ENCODE measurements at regions not wholly inside any gene's neighbourhood (a gene's known extent, or its start where the extent isn't known, plus 50 kb on each side); places are given as distances from the start of the nearest gene placed in this dataset.

- TF ChIP-seq Cebpa-rat (IDR thresholded peaks at IDR 0.05): no peak
- Histone ChIP-seq H3K4me1 (peaks cover 0 to 24% (median 22%) of the 10 kb centered on the region in 10 experiments; a peak in 15 of 20 replicates), H3K27me3 (no peaks in the 10 kb centered on the region), H3K9ac (no peak overlapping the region; a peak in 2 of 22 replicates), H3K9me3 (replicated peaks in 1 of 11) (peaks cover 9 to 20% (median 17%) of the 10 kb centered on the region in 11 experiments; a peak in 17 of 22 replicates), H3K27ac (peak overlapping the region in 4 of 11 experiments; percentile 25 to 66 (median 40); a peak in 7 of 22 replicates), H4K20me1 (0 out of 22 replicates have a peak, but pooled peaks cover 0 to 9% (median 0%) of the 10 kb centered on the region in 11 experiments), H3K4me2 (peak overlapping the region in 9 of 11 experiments; percentile 12 to 78 (median 63); a peak in 13 of 22 replicates), H3K36me3 (peaks cover 0 to 82% (median 64%) of the 10 kb centered on the region in 11 experiments; a peak in 20 of 22 replicates), H3K4me3 (no peak overlapping the region)
Measured at GRCh38 chr2:10183146-10183675, 60.7 kb downstream of the RRM2 start.

GRCh38 chr2:10184421-10184820 lies 61.9 kb downstream of the RRM2 start:
- no peak for TF ChIP-seq Cebpa-rat (IDR thresholded peaks at IDR 0.05)
- Histone ChIP-seq H3K4me2 (peak overlapping the region in 8 of 11 experiments; percentile 41 to 78 (median 63); a peak in 15 of 22 replicates), H3K4me1 (peaks cover 0 to 24% (median 22%) of the 10 kb centered on the region in 10 experiments; a peak in 15 of 20 replicates), H3K27ac (peak overlapping the region in 3 of 11 experiments; percentile 38 to 49 (median 41); a peak in 5 of 22 replicates), H3K9me3 (replicated peaks in 1 of 11) (peaks cover 9 to 27% (median 20%) of the 10 kb centered on the region in 11 experiments; a peak in 18 of 22 replicates), H3K36me3 (peaks cover 0 to 84% (median 64%) of the 10 kb centered on the region in 11 experiments; a peak in 20 of 22 replicates), H3K9ac (peak overlapping the region in 2 of 11 experiments; percentile 21 to 28; a peak in 2 of 22 replicates), H4K20me1 (0 out of 22 replicates have a peak, but pooled peaks cover 0 to 9% (median 0%) of the 10 kb centered on the region in 11 experiments), H3K27me3 (no peaks in the 10 kb centered on the region), H3K4me3 (no peak overlapping the region)

- H3K4me3 ChIP-seq: no peak overlapping the region
- peaks cover 9 to 32% (median 20%) of the 10 kb centered on the region in 11 experiments; a peak in 18 of 22 replicates for H3K9me3 ChIP-seq (replicated peaks in 1 of 11)
- H3K4me1 ChIP-seq: peaks cover 0 to 24% (median 22%) of the 10 kb centered on the region in 10 experiments; a peak in 15 of 20 replicates
- 0 out of 22 replicates have a peak, but pooled peaks cover 0 to 9% (median 0%) of the 10 kb centered on the region in 11 experiments for H4K20me1 ChIP-seq
- TF ChIP-seq Cebpa-rat (IDR thresholded peaks at IDR 0.05): no peak
- H3K4me2 ChIP-seq: peak overlapping the region in 4 of 11 experiments; percentile 63 to 78 (median 64); a peak in 8 of 22 replicates
- no peaks in the 10 kb centered on the region for H3K27me3 ChIP-seq
- peaks cover 0 to 83% (median 62%) of the 10 kb centered on the region in 11 experiments; a peak in 20 of 22 replicates for H3K36me3 ChIP-seq
- H3K9ac ChIP-seq: no peak overlapping the region; a peak in 1 of 22 replicates
- H3K27ac ChIP-seq: no peak overlapping the region
Measured at GRCh38 chr2:10185046-10185445, 62.5 kb downstream of the RRM2 start.

- no peak for TF ChIP-seq Cebpa-rat (IDR thresholded peaks at IDR 0.05)
- Histone ChIP-seq H3K27me3 (no peaks in the 10 kb centered on the region), H3K27ac (no peak overlapping the region), H4K20me1 (peaks cover 0 to 9% (median under 1%) of the 10 kb centered on the region in 11 experiments; a peak in 7 of 22 replicates), H3K36me3 (peaks cover 0 to 76% (median 55%) of the 10 kb centered on the region in 11 experiments; a peak in 20 of 22 replicates), H3K4me3 (no peak overlapping the region), H3K4me2 (no peak overlapping the region), H3K9me3 (replicated peaks in 1 of 11) (peaks cover 9 to 35% (median 17%) of the 10 kb centered on the region in 11 experiments; a peak in 18 of 22 replicates), H3K9ac (no peak overlapping the region), H3K4me1 (peaks cover 0 to 29% (median 25%) of the 10 kb centered on the region in 10 experiments; a peak in 18 of 20 replicates)
Measured at GRCh38 chr2:10185755-10186154, 63.2 kb downstream of the RRM2 start.

- Histone ChIP-seq H3K27ac (no peak overlapping the region; a peak in 1 of 22 replicates), H3K9me3 (replicated peaks in 1 of 11) (peaks cover 0 to 27% (median 5%) of the 10 kb centered on the region in 11 experiments; a peak in 10 of 22 replicates), H3K36me3 (peaks cover 0 to 63% (median 43%) of the 10 kb centered on the region in 11 experiments; a peak in 19 of 22 replicates), H4K20me1 (peaks cover 0 to 22% (median 12%) of the 10 kb centered on the region in 11 experiments; a peak in 15 of 22 replicates), H3K4me1 (peaks cover 12 to 41% (median 37%) of the 10 kb centered on the region in 10 experiments), H3K27me3 (peaks cover 0 to 3% (median 0%) of the 10 kb centered on the region in 11 experiments; a peak in 1 of 22 replicates), H3K4me3 (no peak overlapping the region), H3K9ac (no peak overlapping the region), H3K4me2 (no peak overlapping the region)
- TF ChIP-seq Cebpa-rat (IDR thresholded peaks at IDR 0.05): no peak
Measured at GRCh38 chr2:10186868-10187535, 64.5 kb downstream of the RRM2 start.

GRCh38 chr2:10187661-10188060 lies 65.1 kb downstream of the RRM2 start:
- Histone ChIP-seq H4K20me1 (peaks cover 0 to 28% (median 18%) of the 10 kb centered on the region in 11 experiments; a peak in 16 of 22 replicates), H3K4me1 (peaks cover 19 to 48% (median 43%) of the 10 kb centered on the region in 10 experiments), H3K36me3 (peaks cover 0 to 57% (median 39%) of the 10 kb centered on the region in 11 experiments; a peak in 18 of 22 replicates), H3K4me3 (no peak overlapping the region), H3K4me2 (no peak overlapping the region), H3K27ac (no peak overlapping the region), H3K27me3 (peaks cover 0 to 4% (median 0%) of the 10 kb centered on the region in 11 experiments; a peak in 1 of 22 replicates), H3K9me3 (replicated peaks in 1 of 11) (peaks cover 0 to 23% (median 4%) of the 10 kb centered on the region in 11 experiments; a peak in 7 of 22 replicates), H3K9ac (no peak overlapping the region)
- no peak for TF ChIP-seq Cebpa-rat (IDR thresholded peaks at IDR 0.05)

- Histone ChIP-seq H3K36me3 (peaks cover 0 to 52% (median 33%) of the 10 kb centered on the region in 11 experiments; a peak in 18 of 22 replicates), H3K9me3 (replicated peaks in 1 of 11) (peaks cover 0 to 17% (median 4%) of the 10 kb centered on the region in 11 experiments; a peak in 7 of 22 replicates), H3K4me2 (no peak overlapping the region), H3K27ac (no peak overlapping the region), H3K9ac (no peak overlapping the region), H3K4me3 (no peak overlapping the region), H3K27me3 (peaks cover 0 to 4% (median 0%) of the 10 kb centered on the region in 11 experiments; a peak in 1 of 22 replicates), H3K4me1 (peaks cover 24 to 50% (median 44%) of the 10 kb centered on the region in 10 experiments), H4K20me1 (peaks cover 0 to 34% (median 24%) of the 10 kb centered on the region in 11 experiments; a peak in 16 of 22 replicates)
- TF ChIP-seq Cebpa-rat (IDR thresholded peaks at IDR 0.05): no peak
Measured at GRCh38 chr2:10188211-10188610, 65.7 kb downstream of the RRM2 start.

- Histone ChIP-seq H3K4me3 (no peak overlapping the region), H3K4me2 (no peak overlapping the region), H3K9me3 (replicated peaks in 1 of 11) (peaks cover 0 to 16% (median 4%) of the 10 kb centered on the region in 11 experiments; a peak in 7 of 22 replicates), H3K27me3 (peaks cover 0 to 4% (median 0%) of the 10 kb centered on the region in 11 experiments; a peak in 1 of 22 replicates), H3K36me3 (peaks cover 0 to 55% (median 32%) of the 10 kb centered on the region in 11 experiments; a peak in 18 of 22 replicates), H3K4me1 (peaks cover 30 to 50% (median 44%) of the 10 kb centered on the region in 10 experiments), H4K20me1 (peaks cover 0 to 40% (median 27%) of the 10 kb centered on the region in 11 experiments; a peak in 16 of 22 replicates), H3K9ac (no peak overlapping the region), H3K27ac (no peak overlapping the region)
- TF ChIP-seq Cebpa-rat (IDR thresholded peaks at IDR 0.05): no peak
Measured at GRCh38 chr2:10188729-10189305, 66.3 kb downstream of the RRM2 start.

Data from BLaER1 treated with 17β-estradiol and CSF1 and Interleukin-3, amounts not matched to agents 10 nM and 100 nM (cell line).